ENCODE measurements at regions not wholly inside any gene's neighbourhood (a gene's known extent, or its start where the extent isn't known, plus 50 kb on each side); places are given as distances from the start of the nearest gene placed in this dataset.

- DNase-seq (ENCODE audit: low spot score in 2 of 2): no peak
- Histone ChIP-seq H3K9me3 (no peaks in the 10 kb centered on the region), H3K36me3 (no peaks in the 10 kb centered on the region), H3K4me1 (no peaks in the 10 kb centered on the region), H3K27me3 (no peaks in the 10 kb centered on the region), H3K27ac (no peak overlapping the region), H3K4me3 (no peak overlapping the region)
- intact Hi-C loops (cut with DNase I; ENCODE audit: low total_unique reads): no loop called here
- TF ChIP-seq POLR2AphosphoS5 (IDR thresholded peaks at IDR 0.05): no peak
- no peak for TF ChIP-seq CTCF (IDR thresholded peaks at IDR 0.05)
- no peak for TF ChIP-seq POLR2A (IDR thresholded peaks at IDR 0.05)
These were observed 301.9 kb upstream of the POU5F2 start for GRCh38 chr5:94043311-94043710.

DNA sequence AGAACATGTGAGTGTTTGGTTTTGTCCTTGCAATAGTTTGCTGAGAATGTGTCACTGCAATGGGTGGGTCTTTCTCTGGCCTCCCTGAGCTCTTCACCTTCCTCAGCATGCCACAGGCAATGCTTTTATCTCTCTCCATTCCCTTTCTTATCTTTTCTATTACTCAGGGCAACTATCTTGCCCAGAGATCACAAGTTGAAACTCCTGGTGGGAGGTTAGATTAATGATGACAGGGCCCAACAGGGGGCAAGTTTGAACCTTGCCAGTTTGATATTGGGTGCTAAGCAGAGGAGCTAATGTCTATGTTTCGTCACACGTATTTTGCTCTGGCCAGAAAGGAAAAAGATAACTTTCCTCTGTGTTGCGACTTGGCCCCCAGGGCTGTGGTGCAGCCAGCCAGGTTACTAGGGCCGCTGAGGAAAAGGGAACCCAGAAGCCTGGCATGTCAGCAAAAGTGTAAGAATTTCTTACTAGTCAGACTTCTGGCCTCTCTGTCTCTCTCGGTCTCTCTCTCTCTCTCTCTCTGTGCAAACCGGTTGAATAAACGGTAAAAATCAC is 299.3 kb upstream of the POU5F2 start:
- TF ChIP-seq POLR2A (IDR thresholded peaks at IDR 0.05): no peak
- TF ChIP-seq POLR2AphosphoS5 (IDR thresholded peaks at IDR 0.05): no peak
- no peak for TF ChIP-seq CTCF (IDR thresholded peaks at IDR 0.05)
- Histone ChIP-seq H3K9me3 (no peaks in the 10 kb centered on the region), H3K4me1 (no peaks in the 10 kb centered on the region), H3K27me3 (no peaks in the 10 kb centered on the region), H3K36me3 (no peaks in the 10 kb centered on the region), H3K4me3 (no peak overlapping the region), H3K27ac (no peak overlapping the region)
- DNase-seq (ENCODE audit: low spot score in 2 of 2): no peak
- intact Hi-C loops (cut with DNase I; ENCODE audit: low total_unique reads): no loop called here

DNA sequence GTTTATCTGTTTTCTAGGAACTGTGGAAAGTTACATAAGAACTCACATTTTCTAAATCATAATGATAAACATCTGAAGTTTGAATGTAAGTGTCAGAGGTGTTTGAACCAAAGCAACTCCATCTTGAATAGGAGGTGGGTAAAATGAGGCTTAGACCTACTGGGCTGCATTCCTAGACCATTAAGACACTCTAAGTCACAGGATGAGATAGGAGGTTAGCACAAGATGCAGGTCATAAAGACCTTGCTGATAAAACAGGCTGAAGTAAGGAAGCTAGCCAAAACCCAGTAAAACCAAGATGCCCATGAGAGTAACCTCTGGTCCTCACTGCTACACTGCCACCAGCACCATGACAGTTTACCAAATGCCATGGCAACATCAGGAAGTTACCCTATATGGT is 297.7 kb upstream of the POU5F2 start:
- TF ChIP-seq POLR2A (IDR thresholded peaks at IDR 0.05): no peak
- Histone ChIP-seq H3K27ac (no peak overlapping the region), H3K9me3 (no peaks in the 10 kb centered on the region), H3K4me3 (no peak overlapping the region), H3K4me1 (no peaks in the 10 kb centered on the region), H3K27me3 (no peaks in the 10 kb centered on the region), H3K36me3 (no peaks in the 10 kb centered on the region)
- intact Hi-C loops (cut with DNase I; ENCODE audit: low total_unique reads): no loop called here
- DNase-seq (ENCODE audit: low spot score in 2 of 2): no peak

GRCh38 chr5:94031631-94032030 is 290.2 kb upstream of the POU5F2 start:
- TF ChIP-seq POLR2AphosphoS5 (IDR thresholded peaks at IDR 0.05): no peak
- no peak for DNase-seq (ENCODE audit: low spot score in 2 of 2)
- no peaks in the 10 kb centered on the region for H3K36me3 ChIP-seq
- no peaks in the 10 kb centered on the region for H3K9me3 ChIP-seq
- no peaks in the 10 kb centered on the region for H3K4me1 ChIP-seq
- no peaks in the 10 kb centered on the region for H3K27me3 ChIP-seq
- H3K27ac ChIP-seq: no peak overlapping the region
- intact Hi-C loops (cut with DNase I; ENCODE audit: low total_unique reads): no loop called here
- no peak overlapping the region for H3K4me3 ChIP-seq

GRCh38 chr5:94028001-94028400 is 286.6 kb upstream of the POU5F2 start:
- H3K9me3 ChIP-seq: no peaks in the 10 kb centered on the region
- H3K4me1 ChIP-seq: no peaks in the 10 kb centered on the region
- DNase-seq (ENCODE audit: low spot score in 2 of 2): no peak
- no peaks in the 10 kb centered on the region for H3K27me3 ChIP-seq
- H3K4me3 ChIP-seq: no peak overlapping the region
- TF ChIP-seq POLR2AphosphoS5 (IDR thresholded peaks at IDR 0.05) (no peak), POLR2A (IDR thresholded peaks at IDR 0.05) (no peak), CTCF (IDR thresholded peaks at IDR 0.05) (no peak)
- intact Hi-C loops (cut with DNase I; ENCODE audit: low total_unique reads): no loop called here
- H3K36me3 ChIP-seq: no peaks in the 10 kb centered on the region
- no peak overlapping the region for H3K27ac ChIP-seq

- Histone ChIP-seq H3K4me1 (no peaks in the 10 kb centered on the region), H3K36me3 (no peaks in the 10 kb centered on the region), H3K27ac (no peak overlapping the region), H3K9me3 (no peaks in the 10 kb centered on the region), H3K27me3 (no peaks in the 10 kb centered on the region), H3K4me3 (no peak overlapping the region)
- no peak for DNase-seq (ENCODE audit: low spot score in 2 of 2)
- intact Hi-C loops (cut with DNase I; ENCODE audit: low total_unique reads): no loop called here
- no peak for TF ChIP-seq POLR2AphosphoS5 (IDR thresholded peaks at IDR 0.05)
- TF ChIP-seq POLR2A (IDR thresholded peaks at IDR 0.05): no peak
- TF ChIP-seq CTCF (IDR thresholded peaks at IDR 0.05): no peak
These were observed 285.7 kb upstream of the POU5F2 start for GRCh38 chr5:94027145-94027544.
